MCF 10A (cell line): ENCODE measurements at regions not wholly inside any gene's neighbourhood (a gene's known extent, or its start where the extent isn't known, plus 50 kb on each side); places are given as distances from the start of the nearest gene placed in this dataset.

Experiments used
- BruUV-seq: library from RNA; stranded (reverse); fragments of 400-500 nt; replicated peaks from 2 replicates; lab custom pipeline; 2021; lab: Mats Ljungman, UMichigan
- CTCF ChIA-PET: fragments of 300-600 bp; sonication (Branson Sonifier 250); formaldehyde crosslinking; extraction: SDS; loops from one replicate; lab custom pipeline; 2021; ENCODE audit warnings: antibody characterized with exemption, inconsistent platforms; lab: Yijun Ruan, JAX
- POLR2A ChIA-PET: fragments of 300-600, 350-650 bp; sonication (Branson Sonifier 250); formaldehyde crosslinking; extraction: SDS; loops from one replicate; lab custom pipeline; 2020; ENCODE audit warnings: antibody characterized with exemption, inconsistent platforms; lab: Yijun Ruan, JAX
- DNase-seq: peaks from one replicate; pipeline ENCODE4 v3.0.0-alpha.2; 2018; ENCODE audit not compliant: unreplicated experiment
- H3K27ac Mint-ChIP-seq: one replicate; pipeline ENCODE4 v1.8.0; 2022; ENCODE audit warnings: mild to moderate bottlenecking, low read depth, mixed read lengths; ENCODE audit not compliant: unreplicated experiment
- H3K27me3 Mint-ChIP-seq: one replicate; pipeline ENCODE4 v1.8.0; 2022; ENCODE audit warnings: mixed read lengths; ENCODE audit not compliant: insufficient read depth, unreplicated experiment
- H3K36me3 Mint-ChIP-seq: one replicate; pipeline ENCODE4 v1.8.0; 2022; ENCODE audit warnings: mild to moderate bottlenecking, moderate library complexity, mixed read lengths; ENCODE audit not compliant: insufficient read depth, unreplicated experiment
- H3K4me1 Mint-ChIP-seq: one replicate; pipeline ENCODE4 v1.8.0; 2022; ENCODE audit warnings: mixed read lengths; ENCODE audit not compliant: insufficient read depth, unreplicated experiment
- H3K4me3 Mint-ChIP-seq: one replicate; pipeline ENCODE4 v1.8.0; 2022; ENCODE audit warnings: mild to moderate bottlenecking, moderate library complexity, mixed read lengths; ENCODE audit not compliant: unreplicated experiment
- H3K9me3 Mint-ChIP-seq: one replicate; pipeline ENCODE4 v1.8.0; 2022; ENCODE audit warnings: mixed read lengths; ENCODE audit not compliant: unreplicated experiment
- CTCF ChIP-seq: fragments of 200-600 bp; IDR thresholded peaks from one replicate; pipeline ENCODE4 v1.8.0; 2022; ENCODE audit warnings: antibody characterized with exemption, mild to moderate bottlenecking; ENCODE audit not compliant: unreplicated experiment
- intact Hi-C: fragments of 100-400 bp; cut with micrococcal nuclease; formaldehyde crosslinking; loops from 2 replicates; pipeline ENCODE4 v1.14.1; 2022

DNA sequence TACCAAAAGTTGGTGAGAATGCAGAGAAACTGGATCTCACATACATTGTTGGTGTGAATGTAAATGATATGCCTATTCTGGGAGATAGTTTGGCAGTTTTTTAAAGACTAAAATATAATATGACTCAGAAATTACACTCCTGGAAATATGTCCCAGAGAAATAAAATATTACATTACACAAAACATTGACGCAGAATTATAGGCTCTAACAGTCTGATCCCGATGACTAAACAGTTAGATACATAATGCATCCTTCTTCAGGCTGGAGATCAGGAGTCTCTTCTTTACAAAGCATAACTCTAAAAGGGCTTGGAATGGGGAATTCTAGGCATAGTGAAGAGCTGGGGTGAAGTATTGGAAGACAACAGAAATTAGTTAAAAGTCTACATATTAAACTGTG is 586.2 kb upstream of the NECTIN3 start:
- Mint-ChIP-seq H3K27ac (no peak overlapping the region), H3K4me3 (no peak overlapping the region), H3K36me3 (no peaks in the 10 kb centered on the region), H3K9me3 (peaks cover 15% of the 10 kb centered on the region), H3K4me1 (no peaks in the 10 kb centered on the region), H3K27me3 (no peaks in the 10 kb centered on the region)
- TF ChIP-seq CTCF = no peak
- CTCF ChIA-PET = no interaction called here
- no peak for DNase-seq
- intact Hi-C loops = no loop called here
- POLR2A ChIA-PET = no interaction called here
- BruUV-seq = no TSS peak

- H3K27me3 Mint-ChIP-seq = no peaks in the 10 kb centered on the region
- intact Hi-C loops = no loop called here
- TF ChIP-seq CTCF = no peak
- BruUV-seq = no TSS peak
- no peaks in the 10 kb centered on the region for H3K4me1 Mint-ChIP-seq
- ChIA-PET CTCF (no interaction called here), POLR2A (no interaction called here)
- H3K36me3 Mint-ChIP-seq = no peaks in the 10 kb centered on the region
- no peak overlapping the region for H3K27ac Mint-ChIP-seq
- H3K9me3 Mint-ChIP-seq = peaks cover 15% of the 10 kb centered on the region
- no peak overlapping the region for H3K4me3 Mint-ChIP-seq
- DNase-seq = no peak
Observed at GRCh38 chr3:110487840-110488239, 583.8 kb upstream of the NECTIN3 start.

- Mint-ChIP-seq H3K4me1 (no peaks in the 10 kb centered on the region), H3K27ac (no peak overlapping the region), H3K4me3 (no peak overlapping the region), H3K27me3 (no peaks in the 10 kb centered on the region), H3K9me3 (peaks cover 7% of the 10 kb centered on the region), H3K36me3 (no peaks in the 10 kb centered on the region)
- TF ChIP-seq CTCF = no peak
- no peak for DNase-seq
- POLR2A ChIA-PET = no interaction called here
- BruUV-seq = no TSS peak
- CTCF ChIA-PET = interaction anchor here (0.6 kb wide), 1 partner anchor 389 kb away, joined by 3 read pairs; no protein-coding TSS in a partner anchor
- intact Hi-C loops = no loop called here
Observed at GRCh38 chr3:110491413-110491812, 580.2 kb upstream of the NECTIN3 start.

DNA sequence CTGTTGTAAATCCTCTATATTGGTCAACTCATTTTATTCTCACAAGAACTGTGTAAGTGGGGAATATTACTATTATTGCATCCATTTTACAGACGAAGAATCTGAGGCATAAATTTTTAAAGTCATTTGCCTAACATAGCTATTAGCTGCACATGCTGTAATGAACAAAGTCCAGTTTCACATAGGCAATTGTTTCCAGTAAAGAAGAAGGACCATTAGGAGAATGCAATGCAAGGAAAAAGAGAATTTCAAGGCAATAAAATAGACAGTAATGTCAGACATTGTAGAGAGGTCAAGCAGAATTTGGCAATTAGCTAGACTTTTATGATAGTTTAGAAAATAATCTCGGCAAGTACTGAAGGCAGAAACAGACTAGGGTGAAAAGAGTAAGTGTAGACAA is 578.7 kb upstream of the NECTIN3 start:
- H3K4me3 Mint-ChIP-seq = no peak overlapping the region
- H3K4me1 Mint-ChIP-seq = no peaks in the 10 kb centered on the region
- H3K36me3 Mint-ChIP-seq = no peaks in the 10 kb centered on the region
- DNase-seq = no peak
- POLR2A ChIA-PET = no interaction called here
- no peak overlapping the region for H3K27ac Mint-ChIP-seq
- no TSS peak for BruUV-seq
- TF ChIP-seq CTCF = no peak
- intact Hi-C loops = no loop called here
- peaks cover 4% of the 10 kb centered on the region for H3K9me3 Mint-ChIP-seq
- H3K27me3 Mint-ChIP-seq = no peaks in the 10 kb centered on the region
- CTCF ChIA-PET = interaction anchor here (0.8 kb wide), 2 partner anchors 18 to 763 kb away, joined by 3 read pairs; no protein-coding TSS in a partner anchor
